ENCODE measurements at regions not wholly inside any gene's neighbourhood (a gene's known extent, or its start where the extent isn't known, plus 50 kb on each side); places are given as distances from the start of the nearest gene placed in this dataset.

GRCh38 chr7:22669692-22670421, 57.1 kb upstream of the IL6 start:
- CTCF ChIA-PET = interaction anchor here (0.8 to 1.8 kb wide), 6 partner anchors 11 to 184 kb away, joined by 3 to 6 read pairs (median 4); no protein-coding TSS in a partner anchor
- DNase-seq (ENCODE audit: low read depth, low spot score) = no peak
- H3K4me3 ChIP-seq (ENCODE audit: low read depth, low read length) = no peak overlapping the region
- POLR2A ChIA-PET = no interaction called here
- TF ChIP-seq CTCF (IDR thresholded peaks at IDR 0.05; ENCODE audit: insufficient read depth, low read length, missing control alignments) = no peak

GRCh38 chr7:22668971-22669401, 58.0 kb upstream of the IL6 start:
- ChIA-PET POLR2A (no interaction called here), CTCF (interaction anchor here (0.8 kb wide), 1 partner anchor 18 kb away, joined by 3 read pairs; no protein-coding TSS in a partner anchor)
- H3K4me3 ChIP-seq (ENCODE audit: low read depth, low read length) = no peak overlapping the region
- no peak for TF ChIP-seq CTCF (IDR thresholded peaks at IDR 0.05; ENCODE audit: insufficient read depth, low read length, missing control alignments)
- DNase-seq (ENCODE audit: low read depth, low spot score) = no peak

- no peak overlapping the region for H3K4me3 ChIP-seq (ENCODE audit: low read depth, low read length)
- CTCF ChIA-PET = interaction anchor here (1.3 to 1.5 kb wide), 2 partner anchors 11 to 60 kb away, joined by 4 read pairs; no protein-coding TSS in a partner anchor
Measured at GRCh38 chr7:22667562-22668239, 59.3 kb upstream of the IL6 start.

GRCh38 chr7:22667187-22667561, 59.8 kb upstream of the IL6 start:
- POLR2A ChIA-PET = no interaction called here
- CTCF ChIA-PET = interaction anchor here (1.3 to 1.5 kb wide), 2 partner anchors 10 to 61 kb away, joined by 4 read pairs; no protein-coding TSS in a partner anchor
- TF ChIP-seq CTCF (IDR thresholded peaks at IDR 0.05; ENCODE audit: insufficient read depth, low read length, missing control alignments) = no peak
- no peak overlapping the region for H3K4me3 ChIP-seq (ENCODE audit: low read depth, low read length)
- no peak for DNase-seq (ENCODE audit: low read depth, low spot score)

More at GRCh38 chr7:22667562-22668239, 59.3 kb upstream of the IL6 start:
- POLR2A ChIA-PET = no interaction called here
- no peak for DNase-seq (ENCODE audit: low read depth, low spot score)
- no peak for TF ChIP-seq CTCF (IDR thresholded peaks at IDR 0.05; ENCODE audit: insufficient read depth, low read length, missing control alignments)

- CTCF ChIA-PET = interaction anchor here (1.3 kb wide), 1 partner anchor 10 kb away, joined by 4 read pairs; no protein-coding TSS in a partner anchor
- POLR2A ChIA-PET = no interaction called here
- no peak for TF ChIP-seq CTCF (IDR thresholded peaks at IDR 0.05; ENCODE audit: insufficient read depth, low read length, missing control alignments)
- no peak overlapping the region for H3K4me3 ChIP-seq (ENCODE audit: low read depth, low read length)
- DNase-seq (ENCODE audit: low read depth, low spot score) = no peak
Measured at GRCh38 chr7:22666732-22667131, 60.3 kb upstream of the IL6 start.

- POLR2A ChIA-PET = no interaction called here
- CTCF ChIA-PET = no interaction called here
Measured at GRCh38 chr7:22665923-22666322, 61.1 kb upstream of the IL6 start.

More at GRCh38 chr7:22665923-22666322, 61.1 kb upstream of the IL6 start:
- no peak for TF ChIP-seq CTCF (IDR thresholded peaks at IDR 0.05; ENCODE audit: insufficient read depth, low read length, missing control alignments)
- H3K4me3 ChIP-seq (ENCODE audit: low read depth, low read length) = no peak overlapping the region
- no peak for DNase-seq (ENCODE audit: low read depth, low spot score)
